SK-N-SH (cell line): ENCODE measurements at regions not wholly inside any gene's neighbourhood (a gene's known extent, or its start where the extent isn't known, plus 50 kb on each side); places are given as distances from the start of the nearest gene placed in this dataset.

Experiments
- CTCF ChIA-PET: fragments of 300-600, 350-600 bp; formaldehyde crosslinking; extraction: SDS; loops from one replicate; lab custom pipeline; 2021; lab: Yijun Ruan, JAX
- POLR2A ChIA-PET: fragments of 350-600 bp; sonication (Branson Sonifier 250); formaldehyde crosslinking; extraction: SDS; loops from one replicate; lab custom pipeline; 2020; ENCODE audit warnings: antibody characterized with exemption, inconsistent platforms; lab: Yijun Ruan, JAX
- DNase-seq: peaks from one replicate; pipeline ENCODE4 v3.0.0; 2012
- H2AFZ ChIP-seq: fragments of 200-600 bp; sonication (generic); 2 replicates; pipeline ENCODE4 v1.8.1; 2016; ENCODE audit warnings: antibody characterized with exemption, mild to moderate bottlenecking, low read depth
- H3F3A ChIP-seq: fragments of 200-600 bp; sonication (generic); replicated peaks from 2 replicates; pipeline ENCODE3; 2016; ENCODE audit warnings: antibody characterized with exemption, mild to moderate bottlenecking; ENCODE audit not compliant: insufficient read depth
- H3K27ac ChIP-seq, 2 experiments: fragments of 200-500 bp in 1 of 2; fragments of 200-600 bp in 1 of 2; sonication (Bioruptor generic) in 1 of 2; sonication (generic), shearing (Covaris generic) in 1 of 2; 2 replicates each; pipeline versions ENCODE4 v1.5.1 to v1.6.1; 2014 to 2016; ENCODE audit warnings: low read depth in 2 of 2, inconsistent platforms in 1 of 2, low read length in 1 of 2, mild to moderate bottlenecking in 1 of 2, mixed read lengths in 1 of 2
- H3K27me3 ChIP-seq: fragments of 200-600 bp; sonication (generic), shearing (Covaris generic); 2 replicates; pipeline ENCODE4 v1.6.1; 2016; ENCODE audit warnings: mixed run types; ENCODE audit not compliant: insufficient read depth
- H3K36me3 ChIP-seq, 2 experiments: fragments of 200-500 bp in 1 of 2; fragments of 200-600 bp in 1 of 2; sonication (Bioruptor generic) in 1 of 2; sonication (generic) in 1 of 2; replicated peaks in 1 of 2; 2 replicates each; pipeline versions ENCODE3 to v1.5.1; 2014 to 2016; ENCODE audit warnings: low read length in 1 of 2, mild to moderate bottlenecking in 1 of 2; ENCODE audit not compliant: insufficient read depth in 2 of 2, control insufficient read depth in 1 of 2
- H3K4me1 ChIP-seq, 2 experiments: fragments of 200-500 bp in 1 of 2; fragments of 200-600 bp in 1 of 2; sonication (Bioruptor generic) in 1 of 2; sonication (generic), shearing (Covaris generic) in 1 of 2; 2 replicates each; pipeline versions ENCODE4 v1.5.1 to v1.6.1; 2014 to 2016; ENCODE audit warnings: low read depth in 1 of 2, low read length in 1 of 2, mixed run types in 1 of 2; ENCODE audit not compliant: insufficient read depth in 2 of 2, control insufficient read depth in 1 of 2
- H3K4me2 ChIP-seq: fragments of 200-600 bp; sonication (generic), shearing (Covaris generic); 2 replicates; pipeline ENCODE4 v1.6.1; 2017; ENCODE audit warnings: mixed run types
- H3K4me3 ChIP-seq, 2 experiments: fragments of 200-500 bp in 1 of 2; fragments of 200-600 bp in 1 of 2; sonication (Bioruptor generic) in 1 of 2; sonication (generic), shearing (Covaris generic) in 1 of 2; 2 replicates each; pipeline versions ENCODE4 v1.5.1 to v1.8.1; 2014 to 2016; ENCODE audit warnings: low read depth in 2 of 2, inconsistent platforms in 1 of 2, low read length in 1 of 2, mild to moderate bottlenecking in 1 of 2, mixed read lengths in 1 of 2, moderate library complexity in 1 of 2
- H3K79me2 ChIP-seq: fragments of 200-600 bp; sonication (generic); 2 replicates; pipeline ENCODE4 v1.8.1; 2017; ENCODE audit warnings: mild to moderate bottlenecking; ENCODE audit not compliant: insufficient read depth
- H3K9ac ChIP-seq: fragments of 200-600 bp; sonication (generic); 2 replicates; pipeline ENCODE4 v1.6.1; 2017; ENCODE audit warnings: mixed run types
- H3K9me2 ChIP-seq: fragments of 200-600 bp; sonication (generic); 2 replicates; pipeline ENCODE4 v1.6.1; 2017; ENCODE audit warnings: mixed run types
- H3K9me3 ChIP-seq: fragments of 200-600 bp; sonication (generic); 2 replicates; pipeline ENCODE4 v1.6.1; 2017; ENCODE audit warnings: mixed run types, mild to moderate bottlenecking, moderate library complexity
- H4K20me1 ChIP-seq: fragments of 200-600 bp; sonication (generic); 2 replicates; pipeline ENCODE4 v1.6.1; 2017; ENCODE audit warnings: mild to moderate bottlenecking, mixed run types; ENCODE audit not compliant: insufficient read depth
- EZH2phosphoT487 ChIP-seq: fragments of 200-600 bp; sonication (generic); IDR thresholded peaks from 2 replicates; pipeline ENCODE4 v1.6.1; 2017; ENCODE audit warnings: low read depth, mixed run types, mild to moderate bottlenecking, antibody characterized with exemption, moderate library complexity, borderline replicate concordance
- FOSL2 ChIP-seq: IDR thresholded peaks from 2 replicates; pipeline ENCODE4 v1.4.0; 2012; ENCODE audit warnings: low read depth, mild to moderate bottlenecking, moderate library complexity, borderline replicate concordance
- GATA2 ChIP-seq: sonication (generic); formaldehyde crosslinking; IDR thresholded peaks from 2 replicates; pipeline ENCODE4 v1.5.0; 2020; ENCODE audit warnings: mild to moderate bottlenecking, missing genetic modification reagents
- IRF3 ChIP-seq: fragments of 150-350 bp; IDR thresholded peaks from 2 replicates; pipeline ENCODE4 v1.6.1; 2016; ENCODE audit warnings: mild to moderate bottlenecking, low read depth, low read length
- JUND ChIP-seq: IDR thresholded peaks from 2 replicates; pipeline ENCODE4 v1.4.0; 2012
- MXI1 ChIP-seq: IDR thresholded peaks from 2 replicates; pipeline ENCODE4 v1.6.1; 2012; ENCODE audit warnings: mild to moderate bottlenecking, low read depth, low read length, improper control_type of control experiment
- RCOR1 ChIP-seq: fragments of 150-350 bp; IDR thresholded peaks from 2 replicates; pipeline ENCODE4 v1.6.1; 2017; ENCODE audit warnings: antibody characterized with exemption, low read length
- TAF1 ChIP-seq: IDR thresholded peaks from 2 replicates; pipeline ENCODE4 v1.6.1; 2012; ENCODE audit warnings: low read depth, mild to moderate bottlenecking, low read length, moderate library complexity, borderline replicate concordance
- TEAD4 ChIP-seq: IDR thresholded peaks from 2 replicates; pipeline ENCODE4 v1.4.0; 2012; ENCODE audit warnings: mild to moderate bottlenecking, borderline replicate concordance; ENCODE audit not compliant: insufficient read depth
- ZBTB33 ChIP-seq: IDR thresholded peaks from 2 replicates; pipeline ENCODE4 v1.4.0; 2012; ENCODE audit warnings: low read depth, borderline replicate concordance
- WGBS: methylation state at CpG from one replicate; pipeline ENCODE4 v1.1.6; 2017; ENCODE audit warnings: low lambda C conversion rate; 5-methylcytosine and 5-hydroxymethylcytosine counted together

GRCh38 chr20:24840121-24840713 lies 108.9 kb upstream of the CST7 start:
- Histone ChIP-seq H3K9ac (no peak overlapping the region), H3K79me2 (no peaks in the 10 kb centered on the region), H3K4me3 (no peak overlapping the region), H3K9me3 (no peaks in the 10 kb centered on the region), H3F3A (peaks cover 3% of the 10 kb centered on the region), H3K36me3 (no peaks in the 10 kb centered on the region), H4K20me1 (no peaks in the 10 kb centered on the region), H3K4me1 (peaks cover 0 to 5% of the 10 kb centered on the region in 2 experiments; a peak in 1 of 4 replicates), H3K27me3 (no peaks in the 10 kb centered on the region), H3K9me2 (no peaks in the 10 kb centered on the region), H3K4me2 (no peak overlapping the region), H3K27ac (no peak overlapping the region), H2AFZ (peak overlapping the region; percentile 22; the same call in 1 of the 2 replicates)
- POLR2A ChIA-PET: no interaction called here
- WGBS: 35% methylated on average over 8 of the region's 8 CpGs
- CTCF ChIA-PET: no interaction called here
- no peak for DNase-seq
- TF ChIP-seq FOSL2: no peak
- TF ChIP-seq EZH2phosphoT487: no peak
- TF ChIP-seq MXI1: no peak
- no peak for TF ChIP-seq JUND
- TF ChIP-seq TAF1: no peak
- TF ChIP-seq IRF3: no peak
- TF ChIP-seq TEAD4: no peak
- TF ChIP-seq ZBTB33: no peak
- no peak for TF ChIP-seq GATA2 (CRISPR knock-in tag)

- H3K36me3 ChIP-seq: no peaks in the 10 kb centered on the region
- H2AFZ ChIP-seq: no peak overlapping the region
- no peaks in the 10 kb centered on the region for H4K20me1 ChIP-seq
- POLR2A ChIA-PET: no interaction called here
- H3K79me2 ChIP-seq: no peaks in the 10 kb centered on the region
- 0 out of 2 replicates have a peak, but pooled peaks cover 5% of the 10 kb centered on the region for H3K9me3 ChIP-seq
- no peak for TF ChIP-seq RCOR1
- no peaks in the 10 kb centered on the region for H3K27me3 ChIP-seq
- CTCF ChIA-PET: interaction anchor here (1.7 kb wide), 1 partner anchor 76 kb away, joined by 6 read pairs; no protein-coding TSS in a partner anchor
- no peak overlapping the region for H3K4me2 ChIP-seq
- no peak overlapping the region for H3K4me3 ChIP-seq
- no peaks in the 10 kb centered on the region for H3K9me2 ChIP-seq
- no peak for DNase-seq
- H3K27ac ChIP-seq: no peak overlapping the region
- WGBS: 13% methylated on average over 10 of the region's 12 CpGs
- H3F3A ChIP-seq: peaks cover 3% of the 10 kb centered on the region
- peaks cover 0 to 5% of the 10 kb centered on the region in 2 experiments; a peak in 1 of 4 replicates for H3K4me1 ChIP-seq
- H3K9ac ChIP-seq: no peak overlapping the region
Measured at GRCh38 chr20:24842274-24842917, 106.7 kb upstream of the CST7 start.
